Activated CD4-positive, alpha-beta T cell treated with anti-CD3 and anti-CD28 coated beads, Interleukin-2, amount 10 ng/mL, durations not matched to agents 24 days and 14 days (primary cell): ENCODE measurements at regions not wholly inside any gene's neighbourhood (a gene's known extent, or its start where the extent isn't known, plus 50 kb on each side); places are given as distances from the start of the nearest gene placed in this dataset.

Experiments used
- DNase-seq: peaks from one replicate; pipeline ENCODE4 v3.0.0; 2022
- H3K27ac Mint-ChIP-seq: one replicate; pipeline ENCODE4 v1.8.0; 2022; ENCODE audit warnings: mild to moderate bottlenecking, mixed read lengths
- H3K27me3 Mint-ChIP-seq: one replicate; pipeline ENCODE4 v1.8.0; 2022; ENCODE audit warnings: mixed read lengths
- H3K36me3 Mint-ChIP-seq: one replicate; pipeline ENCODE4 v1.8.0; 2022; ENCODE audit warnings: low read depth, mild to moderate bottlenecking, mixed read lengths
- H3K4me1 Mint-ChIP-seq: one replicate; pipeline ENCODE4 v1.8.0; 2021; ENCODE audit warnings: mixed read lengths
- H3K4me3 Mint-ChIP-seq: one replicate; pipeline ENCODE4 v1.8.0; 2022; ENCODE audit warnings: mild to moderate bottlenecking, moderate library complexity, mixed read lengths
- H3K9me3 Mint-ChIP-seq: one replicate; pipeline ENCODE4 v1.8.0; 2021; ENCODE audit warnings: mixed read lengths
- intact Hi-C: fragments of 100-400 bp; cut with micrococcal nuclease; formaldehyde crosslinking; loops from one replicate; pipeline ENCODE4 v1.15.1; 2023

- H3K27ac Mint-ChIP-seq, result no peak overlapping the region
- peaks cover 2% of the 10 kb centered on the region for H3K27me3 Mint-ChIP-seq
- no peak overlapping the region for H3K4me3 Mint-ChIP-seq
- DNase-seq, result no peak
- H3K9me3 Mint-ChIP-seq, result no peaks in the 10 kb centered on the region
- intact Hi-C loops, result no loop called here
- no peaks in the 10 kb centered on the region for H3K36me3 Mint-ChIP-seq
- H3K4me1 Mint-ChIP-seq, result peaks cover 3% of the 10 kb centered on the region
These were observed 314.6 kb upstream of the MAF start for GRCh38 chr16:79914961-79915720.

- Mint-ChIP-seq H3K27ac (no peak overlapping the region), H3K9me3 (no peaks in the 10 kb centered on the region), H3K27me3 (peaks cover 2% of the 10 kb centered on the region), H3K4me1 (no peaks in the 10 kb centered on the region), H3K4me3 (no peak overlapping the region), H3K36me3 (no peaks in the 10 kb centered on the region)
- intact Hi-C loops, result no loop called here
- no peak for DNase-seq
These were observed 312.2 kb upstream of the MAF start for GRCh38 chr16:79912592-79913310.

DNA sequence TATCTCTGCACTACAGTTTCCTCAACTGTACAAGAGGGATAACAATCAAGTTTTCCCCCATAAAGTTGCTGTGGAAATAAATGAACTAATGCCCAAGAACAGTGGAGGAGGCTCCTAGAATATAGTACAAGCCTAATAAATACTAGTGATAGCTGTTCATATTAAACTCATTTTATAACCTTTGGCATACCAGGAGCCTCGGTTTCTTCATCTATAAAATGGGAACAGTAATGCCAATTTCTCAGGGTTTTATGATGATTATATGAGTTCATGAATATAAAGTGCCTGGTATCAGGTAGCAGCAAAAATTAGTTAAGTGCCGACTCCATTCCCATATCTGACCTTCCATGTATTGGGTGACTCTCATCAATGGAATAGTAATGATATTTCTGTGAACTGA, 311.1 kb upstream of the MAF start:
- intact Hi-C loops, result no loop called here
- Mint-ChIP-seq H3K36me3 (no peaks in the 10 kb centered on the region), H3K27me3 (peaks cover 4% of the 10 kb centered on the region), H3K4me3 (no peak overlapping the region), H3K9me3 (no peaks in the 10 kb centered on the region), H3K4me1 (no peaks in the 10 kb centered on the region), H3K27ac (no peak overlapping the region)
- no peak for DNase-seq

DNA sequence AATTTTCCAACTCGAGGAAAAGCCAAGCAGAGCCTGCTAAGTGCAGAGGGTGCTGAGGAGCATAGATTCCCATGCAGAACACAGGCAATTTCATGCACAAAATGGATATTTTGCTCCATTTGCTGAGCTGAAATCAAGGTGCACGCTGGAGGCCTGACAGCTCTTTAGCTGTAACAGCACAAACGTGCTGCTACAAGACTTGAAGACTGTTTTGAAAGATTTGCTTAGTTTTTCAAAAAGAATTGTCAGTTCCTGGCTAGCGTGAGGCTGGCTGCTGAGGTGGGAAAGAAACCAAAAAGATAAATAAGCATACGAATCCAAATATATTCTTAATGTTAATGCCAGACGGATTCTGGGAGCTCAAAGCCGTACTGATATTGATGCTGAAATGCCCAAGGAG, 309.0 kb upstream of the MAF start:
- H3K4me3 Mint-ChIP-seq, result no peak overlapping the region
- H3K9me3 Mint-ChIP-seq, result no peaks in the 10 kb centered on the region
- intact Hi-C loops, result no loop called here
- no peak overlapping the region for H3K27ac Mint-ChIP-seq
- no peak for DNase-seq
- no peaks in the 10 kb centered on the region for H3K4me1 Mint-ChIP-seq
- H3K27me3 Mint-ChIP-seq, result peaks cover 4% of the 10 kb centered on the region
- no peaks in the 10 kb centered on the region for H3K36me3 Mint-ChIP-seq

DNA sequence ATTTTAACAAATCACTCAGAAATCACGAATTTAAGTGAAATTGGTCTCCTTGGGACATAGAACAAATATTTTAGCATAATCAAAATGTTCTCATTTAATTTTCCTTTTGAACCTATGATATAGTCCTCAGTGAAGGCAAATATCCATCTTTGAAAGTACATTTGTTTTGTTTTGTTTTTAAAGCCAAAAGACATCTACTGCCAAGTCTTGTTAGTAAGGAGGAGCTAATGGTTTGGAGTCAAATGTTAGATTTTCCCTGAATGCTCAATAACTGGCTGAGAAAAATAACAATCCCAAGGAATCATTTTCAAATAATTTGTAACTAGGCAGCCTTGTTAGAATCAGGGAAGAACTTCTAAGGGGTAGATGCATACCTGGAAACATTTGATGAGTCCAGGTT, 302.9 kb upstream of the MAF start:
- no peak for DNase-seq
- Mint-ChIP-seq H3K4me1 (no peaks in the 10 kb centered on the region), H3K4me3 (no peak overlapping the region), H3K9me3 (peaks cover 3% of the 10 kb centered on the region), H3K27ac (no peak overlapping the region), H3K36me3 (no peaks in the 10 kb centered on the region), H3K27me3 (peaks cover 2% of the 10 kb centered on the region)
- intact Hi-C loops, result no loop called here

GRCh38 chr16:79902351-79902750, 301.8 kb upstream of the MAF start:
- no peaks in the 10 kb centered on the region for H3K4me1 Mint-ChIP-seq
- no peaks in the 10 kb centered on the region for H3K36me3 Mint-ChIP-seq
- no peak for DNase-seq
- H3K4me3 Mint-ChIP-seq, result no peak overlapping the region
- H3K27me3 Mint-ChIP-seq, result peaks cover 2% of the 10 kb centered on the region
- H3K9me3 Mint-ChIP-seq, result peaks cover 3% of the 10 kb centered on the region
- no peak overlapping the region for H3K27ac Mint-ChIP-seq
- intact Hi-C loops, result no loop called here

- Mint-ChIP-seq H3K4me1 (no peaks in the 10 kb centered on the region), H3K27ac (no peak overlapping the region), H3K36me3 (no peaks in the 10 kb centered on the region), H3K4me3 (no peak overlapping the region), H3K9me3 (peaks cover 3% of the 10 kb centered on the region), H3K27me3 (no peaks in the 10 kb centered on the region)
- intact Hi-C loops, result no loop called here
- no peak for DNase-seq
These were observed 301.0 kb upstream of the MAF start for GRCh38 chr16:79901522-79901921.

- H3K27ac Mint-ChIP-seq, result no peak overlapping the region
- H3K4me1 Mint-ChIP-seq, result no peaks in the 10 kb centered on the region
- no peak overlapping the region for H3K4me3 Mint-ChIP-seq
- peaks cover 3% of the 10 kb centered on the region for H3K9me3 Mint-ChIP-seq
- intact Hi-C loops, result no loop called here
- DNase-seq, result no peak
- H3K36me3 Mint-ChIP-seq, result no peaks in the 10 kb centered on the region
- H3K27me3 Mint-ChIP-seq, result no peaks in the 10 kb centered on the region
These were observed 299.2 kb upstream of the MAF start for GRCh38 chr16:79899716-79900115.

DNA sequence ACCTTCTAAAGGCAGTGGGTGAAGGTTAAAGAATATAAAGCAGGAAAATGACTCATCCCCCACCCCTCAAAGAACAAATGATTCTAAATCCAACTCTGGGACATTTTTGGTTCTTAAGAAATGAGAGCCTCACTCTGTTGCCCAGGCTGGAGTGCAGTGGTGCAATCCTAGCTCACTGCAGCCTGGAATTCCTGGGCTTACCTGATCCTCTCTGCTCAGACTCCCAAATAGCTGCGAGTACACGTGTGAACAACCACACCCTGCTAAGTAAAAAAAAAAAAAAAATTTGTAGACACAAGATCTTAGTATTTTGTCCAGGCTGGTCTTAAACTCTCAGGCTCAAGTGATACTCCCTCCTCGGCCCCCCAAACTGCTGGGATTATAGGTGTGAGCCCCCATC, 298.8 kb upstream of the MAF start:
- H3K36me3 Mint-ChIP-seq, result no peaks in the 10 kb centered on the region
- no peak overlapping the region for H3K4me3 Mint-ChIP-seq
- no peaks in the 10 kb centered on the region for H3K27me3 Mint-ChIP-seq
- DNase-seq, result no peak
- no peaks in the 10 kb centered on the region for H3K4me1 Mint-ChIP-seq
- intact Hi-C loops, result no loop called here
- peaks cover 3% of the 10 kb centered on the region for H3K9me3 Mint-ChIP-seq
- no peak overlapping the region for H3K27ac Mint-ChIP-seq

DNA sequence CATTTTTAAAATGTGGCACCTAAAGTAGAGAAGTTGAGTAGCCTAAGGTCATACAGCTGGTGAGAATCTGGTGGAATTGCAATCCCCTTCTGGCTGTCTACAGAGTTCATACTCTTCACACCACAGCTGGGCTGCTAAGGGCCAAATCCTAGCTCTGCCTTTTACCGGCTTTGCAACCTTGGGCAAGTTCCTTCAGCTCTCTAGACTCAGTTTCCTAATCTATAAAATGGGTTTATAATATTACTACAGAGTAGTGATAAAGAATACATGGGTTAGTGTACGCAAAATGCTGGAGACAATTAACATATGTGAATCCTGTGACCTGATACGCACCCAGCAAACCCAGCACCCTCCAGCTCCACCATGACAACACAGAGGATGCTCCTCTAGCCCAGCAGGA, 298.2 kb upstream of the MAF start:
- H3K36me3 Mint-ChIP-seq, result no peaks in the 10 kb centered on the region
- H3K4me3 Mint-ChIP-seq, result no peak overlapping the region
- no peaks in the 10 kb centered on the region for H3K4me1 Mint-ChIP-seq
- H3K27ac Mint-ChIP-seq, result no peak overlapping the region
- peaks cover 3% of the 10 kb centered on the region for H3K9me3 Mint-ChIP-seq
- no peak for DNase-seq
- H3K27me3 Mint-ChIP-seq, result no peaks in the 10 kb centered on the region
- intact Hi-C loops, result no loop called here

GRCh38 chr16:79897453-79898146, 297.1 kb upstream of the MAF start:
- H3K27ac Mint-ChIP-seq, result no peak overlapping the region
- H3K27me3 Mint-ChIP-seq, result no peaks in the 10 kb centered on the region
- no peaks in the 10 kb centered on the region for H3K4me1 Mint-ChIP-seq
- no peak for DNase-seq
- intact Hi-C loops, result no loop called here
- no peaks in the 10 kb centered on the region for H3K36me3 Mint-ChIP-seq
- H3K4me3 Mint-ChIP-seq, result no peak overlapping the region
- H3K9me3 Mint-ChIP-seq, result peaks cover 3% of the 10 kb centered on the region

DNA sequence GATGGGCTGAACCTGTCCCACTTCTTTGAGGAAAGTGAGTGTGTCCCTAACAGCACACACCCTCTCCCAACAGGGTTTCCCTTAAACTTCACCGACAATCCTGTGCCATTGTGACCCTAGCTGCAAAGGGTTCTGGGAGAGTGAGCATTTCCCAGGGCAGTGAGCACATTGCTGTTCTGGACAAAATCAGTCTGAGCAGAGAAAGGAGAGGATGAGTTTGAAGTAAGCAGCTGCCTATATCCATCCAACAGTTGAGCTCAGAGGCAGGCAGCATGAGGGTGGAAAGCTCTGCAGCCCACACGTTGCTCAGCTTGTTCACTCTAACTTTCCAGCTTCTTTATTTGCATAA, 296.5 kb upstream of the MAF start:
- DNase-seq, result no peak
- Mint-ChIP-seq H3K27ac (no peak overlapping the region), H3K4me3 (no peak overlapping the region), H3K27me3 (no peaks in the 10 kb centered on the region), H3K4me1 (no peaks in the 10 kb centered on the region), H3K9me3 (peaks cover 3% of the 10 kb centered on the region), H3K36me3 (no peaks in the 10 kb centered on the region)
- intact Hi-C loops, result no loop called here

GRCh38 chr16:79895917-79896203, 295.3 kb upstream of the MAF start:
- Mint-ChIP-seq H3K27ac (no peak overlapping the region), H3K36me3 (no peaks in the 10 kb centered on the region), H3K4me3 (no peak overlapping the region), H3K27me3 (no peaks in the 10 kb centered on the region), H3K9me3 (peaks cover 7% of the 10 kb centered on the region), H3K4me1 (no peaks in the 10 kb centered on the region)
- DNase-seq, result no peak
- intact Hi-C loops, result no loop called here

- no peak overlapping the region for H3K27ac Mint-ChIP-seq
- H3K4me3 Mint-ChIP-seq, result no peak overlapping the region
- no peaks in the 10 kb centered on the region for H3K27me3 Mint-ChIP-seq
- intact Hi-C loops, result no loop called here
- H3K9me3 Mint-ChIP-seq, result peaks cover 7% of the 10 kb centered on the region
- no peaks in the 10 kb centered on the region for H3K4me1 Mint-ChIP-seq
- no peak for DNase-seq
- H3K36me3 Mint-ChIP-seq, result no peaks in the 10 kb centered on the region
These were observed 294.7 kb upstream of the MAF start for GRCh38 chr16:79895053-79895916.
